Endothelial cell of umbilical vein (primary cell): ENCODE measurements at regions not wholly inside any gene's neighbourhood (a gene's known extent, or its start where the extent isn't known, plus 50 kb on each side); places are given as distances from the start of the nearest gene placed in this dataset.

Experiments used
- BruUV-seq: library from RNA; stranded (reverse); fragments of 400-500 nt; replicated peaks from 2 replicates; lab custom pipeline; 2021; lab: Mats Ljungman, UMichigan
- CTCF ChIA-PET: fragments of 300-600, 350-600 bp; sonication (Branson Sonifier 250); formaldehyde crosslinking; loops from one replicate; lab custom pipeline; 2021; ENCODE audit warnings: antibody characterized with exemption, inconsistent platforms; lab: Charles Lee
- POLR2A ChIA-PET: fragments of 300-600, 350-600 bp; sonication (Branson Sonifier 250); formaldehyde crosslinking; loops from one replicate; lab custom pipeline; 2021; ENCODE audit warnings: antibody characterized with exemption, inconsistent platforms; lab: Charles Lee
- DNase-seq: peaks from one replicate; pipeline ENCODE4 v3.0.0-alpha.2; 2011; ENCODE audit warnings: low read depth, low spot score
- FAIRE-seq: peaks from 2 replicates; lab custom pipeline; 2011; peaks lifted over from hg19 to GRCh38; lab: Jason Lieb, UNC
- H2AFZ ChIP-seq: 2 replicates; pipeline ENCODE4 v1.6.0; 2012; ENCODE audit warnings: low read depth, low read length, control low read depth, inconsistent platforms
- H3K27ac ChIP-seq: 2 replicates; pipeline ENCODE4 v1.5.1; 2011; ENCODE audit warnings: low read depth, mild to moderate bottlenecking, control low read depth, low read length, moderate library complexity; ENCODE audit not compliant: insufficient read depth
- H3K27me3 ChIP-seq, 2 experiments: 2 replicates each; pipeline versions ENCODE4 v1.6.0 to v1.6.1; 2011; ENCODE audit warnings: low read length in 2 of 2, mixed read lengths in 1 of 2; ENCODE audit not compliant: control insufficient read depth in 2 of 2, insufficient read depth in 2 of 2
- H3K36me3 ChIP-seq, 2 experiments: 2 replicates in 1 of 2; 3 replicates in 1 of 2; pipeline ENCODE4 v1.5.1; 2011; ENCODE audit warnings: low read length in 2 of 2, mild to moderate bottlenecking in 1 of 2, moderate library complexity in 1 of 2; ENCODE audit not compliant: control insufficient read depth in 2 of 2, insufficient read depth in 2 of 2; ENCODE audit errors: extremely low read depth in 1 of 2
- H3K4me1 ChIP-seq: 3 replicates; pipeline ENCODE4 v1.5.1; 2011; ENCODE audit warnings: mild to moderate bottlenecking, low read length; ENCODE audit not compliant: control insufficient read depth, insufficient read depth; ENCODE audit errors: extremely low read depth
- H3K4me2 ChIP-seq: 2 replicates; pipeline ENCODE4 v1.6.1; 2011; ENCODE audit warnings: low read length, control low read depth, mixed read lengths; ENCODE audit not compliant: insufficient read depth
- H3K4me3 ChIP-seq, 3 experiments: fragments of 200-600 bp in 1 of 3; sonication (generic), shearing (Covaris generic) in 1 of 3; replicated peaks in 1 of 3; 2 replicates each; pipeline ENCODE4 v1.5.1; 2011 to 2016; ENCODE audit warnings: control low read depth in 3 of 3, low read length in 3 of 3, mild to moderate bottlenecking in 2 of 3, inconsistent platforms in 1 of 3, low read depth in 1 of 3, moderate library complexity in 1 of 3; ENCODE audit not compliant: insufficient read depth in 1 of 3
- H3K79me2 ChIP-seq: 2 replicates; pipeline ENCODE4 v1.6.0; 2012; ENCODE audit warnings: low read length, inconsistent platforms; ENCODE audit not compliant: control insufficient read depth, insufficient read depth
- H3K9ac ChIP-seq: replicated peaks from 2 replicates; pipeline ENCODE3; 2011; ENCODE audit warnings: low read length, control low read depth; ENCODE audit not compliant: insufficient read depth; ENCODE audit errors: extremely low read depth
- H3K9me1 ChIP-seq: replicated peaks from 3 replicates; pipeline ENCODE4 v1.6.0; 2011; ENCODE audit warnings: mild to moderate bottlenecking, low read length; ENCODE audit not compliant: control insufficient read depth, insufficient read depth; ENCODE audit errors: extremely low read depth
- H3K9me3 ChIP-seq: replicated peaks from 2 replicates; pipeline ENCODE4 v1.5.1; 2012; ENCODE audit warnings: low read length, inconsistent platforms; ENCODE audit not compliant: control insufficient read depth, insufficient read depth
- H4K20me1 ChIP-seq: replicated peaks from 2 replicates; pipeline ENCODE3; 2011; ENCODE audit warnings: mild to moderate bottlenecking, low read length; ENCODE audit not compliant: control insufficient read depth, insufficient read depth; ENCODE audit errors: extremely low read depth
- EZH2 ChIP-seq: IDR thresholded peaks from 2 replicates; pipeline ENCODE4 v1.6.1; 2012; ENCODE audit warnings: borderline replicate concordance, low read depth, mild to moderate bottlenecking, moderate library complexity, low read length, inconsistent platforms; ENCODE audit not compliant: severe bottlenecking
- FOS ChIP-seq: IDR thresholded peaks from 2 replicates; pipeline ENCODE4 v1.6.1; 2011; ENCODE audit warnings: mild to moderate bottlenecking, low read length, moderate library complexity, borderline replicate concordance; ENCODE audit not compliant: insufficient read depth
- GATA2 ChIP-seq: IDR thresholded peaks from 2 replicates; pipeline ENCODE4 v1.7.0; 2011; ENCODE audit warnings: low read depth, mild to moderate bottlenecking, moderate library complexity, mixed read lengths, low read length; ENCODE audit not compliant: insufficient read length, insufficient read depth
- JUN ChIP-seq: IDR thresholded peaks from 2 replicates; pipeline ENCODE4 v1.6.1; 2011; ENCODE audit warnings: borderline replicate concordance, low read depth; ENCODE audit not compliant: insufficient read length, insufficient read depth
- MYC ChIP-seq: IDR thresholded peaks from one replicate; pipeline ENCODE4 v1.6.1; 2011; ENCODE audit warnings: mild to moderate bottlenecking, low read depth, low read length
- POLR2A ChIP-seq: IDR thresholded peaks from 2 replicates; pipeline ENCODE4 v1.6.1; 2012; ENCODE audit warnings: low read depth, mild to moderate bottlenecking, control low read depth, low read length
- POLR2AphosphoS5 ChIP-seq: IDR thresholded peaks from 2 replicates; pipeline ENCODE4 v1.6.1; 2012; ENCODE audit warnings: low read depth, mild to moderate bottlenecking, control low read depth, low read length, moderate library complexity; ENCODE audit not compliant: insufficient read depth
- dilution Hi-C: fragments of 300-500 bp; cut with MboI; formaldehyde crosslinking; loops from one replicate; pipeline ENCODE4 v1.15.0; 2019; ENCODE audit warnings: low sequenced_read_pairs; ENCODE audit not compliant: extremely low pct_ligation_motif_present
- intact Hi-C: fragments of 100-400 bp; cut with micrococcal nuclease; formaldehyde crosslinking; loops from one replicate; pipeline ENCODE4 v1.10.0; 2022
- TF ChIP-seq, protein P1 (sequence below): IDR thresholded peaks from 2 replicates; pipeline ENCODE4 v1.6.1; 2011; ENCODE audit not compliant: insufficient read depth, insufficient read length
- TF ChIP-seq, protein P2 (sequence below), 2 donors: IDR thresholded peaks; 1 replicate in 1 of 2; 2 replicates in 1 of 2; pipeline ENCODE4 v1.5.1; 2011; ENCODE audit warnings: low read length in 2 of 2, mild to moderate bottlenecking in 2 of 2, moderate library complexity in 2 of 2, control low read depth in 1 of 2, inconsistent platforms in 1 of 2, low read depth in 1 of 2; ENCODE audit not compliant: insufficient read depth in 1 of 2; ENCODE audit errors: extremely low read depth in 1 of 2

DNA sequence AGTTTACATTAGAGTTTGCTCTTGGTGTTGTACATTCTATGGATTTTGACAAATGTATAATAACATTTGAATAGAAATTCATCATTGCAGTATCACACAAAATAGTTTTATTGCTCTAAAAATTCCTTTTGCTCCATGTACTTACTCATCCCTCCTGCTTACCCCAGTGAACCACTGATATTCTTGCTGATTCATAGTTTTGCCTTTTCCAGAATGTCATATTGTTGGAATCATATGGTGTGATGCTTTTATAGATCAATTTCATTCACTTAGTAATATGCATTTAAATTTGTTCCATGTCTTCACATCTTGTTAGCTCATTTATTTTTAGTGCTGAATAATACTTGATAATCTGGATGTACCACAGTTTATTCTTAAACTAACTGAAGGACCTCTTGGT, 1593.2 kb downstream of the C4orf33 start:
- H3K9me3 ChIP-seq, result no peaks in the 10 kb centered on the region
- no peaks in the 10 kb centered on the region for H3K9me1 ChIP-seq
- no peaks in the 10 kb centered on the region for H3K36me3 ChIP-seq
- no peaks in the 10 kb centered on the region for H3K79me2 ChIP-seq
- no peak overlapping the region for H3K27ac ChIP-seq
- no peak overlapping the region for H3K4me2 ChIP-seq
- H3K4me1 ChIP-seq, result no peaks in the 10 kb centered on the region
- H4K20me1 ChIP-seq, result no peaks in the 10 kb centered on the region
- DNase-seq (no peak), FAIRE-seq (no peak)
- no peak overlapping the region for H2AFZ ChIP-seq
- H3K9ac ChIP-seq, result no peak overlapping the region
- H3K4me3 ChIP-seq, result no peak overlapping the region
- BruUV-seq, result no TSS peak
- intact Hi-C loops, result no loop called here
- dilution Hi-C loops, result no loop called here
- ChIA-PET CTCF (no interaction called here), POLR2A (no interaction called here)
- no peaks in the 10 kb centered on the region for H3K27me3 ChIP-seq
- TF ChIP-seq POLR2AphosphoS5, result no peak
- no peak for TF ChIP-seq POLR2A

DNA sequence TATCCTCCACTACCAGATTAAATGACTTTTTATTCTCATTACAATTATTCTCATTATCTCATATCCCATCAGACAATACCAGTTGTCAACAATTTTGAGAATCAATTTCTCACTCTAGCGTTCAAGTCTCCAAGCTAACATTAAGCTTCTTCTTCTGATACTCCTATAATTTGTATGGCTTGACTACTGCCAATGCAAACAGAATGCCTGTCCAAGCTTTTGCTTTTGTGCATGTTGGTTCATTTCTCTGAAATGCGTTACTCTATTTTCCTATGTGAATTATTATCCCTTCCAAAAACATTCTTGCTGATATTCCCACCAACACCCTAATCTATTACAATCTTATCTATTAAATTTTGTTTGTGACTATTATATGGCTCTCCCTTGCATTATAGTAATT, 1602.3 kb downstream of the C4orf33 start:
- intact Hi-C loops, result no loop called here
- Histone ChIP-seq H3K27ac (no peak overlapping the region), H3K9me3 (no peaks in the 10 kb centered on the region), H3K4me2 (no peak overlapping the region), H3K27me3 (no peaks in the 10 kb centered on the region), H2AFZ (no peak overlapping the region), H3K79me2 (no peaks in the 10 kb centered on the region), H3K9ac (no peak overlapping the region), H3K36me3 (no peaks in the 10 kb centered on the region), H3K4me3 (no peak overlapping the region), H4K20me1 (no peaks in the 10 kb centered on the region), H3K9me1 (no peaks in the 10 kb centered on the region), H3K4me1 (no peaks in the 10 kb centered on the region)
- no TSS peak for BruUV-seq
- FAIRE-seq (no peak), DNase-seq (no peak)
- dilution Hi-C loops, result no loop called here
- ChIA-PET POLR2A (no interaction called here), CTCF (no interaction called here)
- TF ChIP-seq JUN, result no peak
- TF ChIP-seq POLR2AphosphoS5, result no peak
- TF ChIP-seq GATA2, result no peak
- TF ChIP-seq EZH2, result no peak
- TF ChIP-seq POLR2A, result no peak
- TF ChIP-seq MYC, result no peak
- no peak for TF ChIP-seq FOS
- TF ChIP-seq, protein P1, sequence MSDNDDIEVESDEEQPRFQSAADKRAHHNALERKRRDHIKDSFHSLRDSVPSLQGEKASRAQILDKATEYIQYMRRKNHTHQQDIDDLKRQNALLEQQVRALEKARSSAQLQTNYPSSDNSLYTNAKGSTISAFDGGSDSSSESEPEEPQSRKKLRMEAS, result no peak
- TF ChIP-seq, protein P2, sequence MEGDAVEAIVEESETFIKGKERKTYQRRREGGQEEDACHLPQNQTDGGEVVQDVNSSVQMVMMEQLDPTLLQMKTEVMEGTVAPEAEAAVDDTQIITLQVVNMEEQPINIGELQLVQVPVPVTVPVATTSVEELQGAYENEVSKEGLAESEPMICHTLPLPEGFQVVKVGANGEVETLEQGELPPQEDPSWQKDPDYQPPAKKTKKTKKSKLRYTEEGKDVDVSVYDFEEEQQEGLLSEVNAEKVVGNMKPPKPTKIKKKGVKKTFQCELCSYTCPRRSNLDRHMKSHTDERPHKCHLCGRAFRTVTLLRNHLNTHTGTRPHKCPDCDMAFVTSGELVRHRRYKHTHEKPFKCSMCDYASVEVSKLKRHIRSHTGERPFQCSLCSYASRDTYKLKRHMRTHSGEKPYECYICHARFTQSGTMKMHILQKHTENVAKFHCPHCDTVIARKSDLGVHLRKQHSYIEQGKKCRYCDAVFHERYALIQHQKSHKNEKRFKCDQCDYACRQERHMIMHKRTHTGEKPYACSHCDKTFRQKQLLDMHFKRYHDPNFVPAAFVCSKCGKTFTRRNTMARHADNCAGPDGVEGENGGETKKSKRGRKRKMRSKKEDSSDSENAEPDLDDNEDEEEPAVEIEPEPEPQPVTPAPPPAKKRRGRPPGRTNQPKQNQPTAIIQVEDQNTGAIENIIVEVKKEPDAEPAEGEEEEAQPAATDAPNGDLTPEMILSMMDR (IDR thresholded peaks at IDR 0.05; ENCODE audit: extremely low read depth in 1 of 2, insufficient read depth in 1 of 2, low read depth in 1 of 2, low read length in 2 of 2), result no peak
